GM19372 (cell line): ENCODE measurements at regions not wholly inside any gene's neighbourhood (a gene's known extent, or its start where the extent isn't known, plus 50 kb on each side); places are given as distances from the start of the nearest gene placed in this dataset.
"Not testable (repeated sequence)": the region's sequence is repeated elsewhere in the genome, so short reads cannot be mapped to it uniquely, and the experiment has no call there.

ENCODE experiments used
- ATAC-seq: cut with Tn5 transposase; IDR thresholded peaks from one replicate; pipeline ENCODE4 v1.9.1; 2021; ENCODE audit warnings: mild to moderate bottlenecking, low read depth, moderate library complexity; ENCODE audit not compliant: unreplicated experiment

GRCh38 chr9:102416251-102416650, 578.9 kb upstream of the CYLC2 start:
- ATAC-seq: not testable (repeated sequence)

GRCh38 chr9:102405218-102405867, 589.8 kb upstream of the CYLC2 start:
- ATAC-seq: no peak

GRCh38 chr9:102403514-102403913, 591.6 kb upstream of the CYLC2 start:
- no peak for ATAC-seq

GRCh38 chr9:102398205-102398604, 596.9 kb upstream of the CYLC2 start:
- no peak for ATAC-seq

- not testable (repeated sequence) for ATAC-seq
Measured at GRCh38 chr9:102385620-102386019, 609.5 kb upstream of the CYLC2 start.

GRCh38 chr9:102362470-102363132, 624.2 kb upstream of the GRIN3A start:
- no peak for ATAC-seq

GRCh38 chr9:102360846-102361245, 622.4 kb upstream of the GRIN3A start:
- no peak for ATAC-seq

GRCh38 chr9:102355982-102356381, 617.5 kb upstream of the GRIN3A start:
- ATAC-seq: no peak

GRCh38 chr9:102354041-102354440, 615.6 kb upstream of the GRIN3A start:
- ATAC-seq: no peak

GRCh38 chr9:102337471-102337870, 599.0 kb upstream of the GRIN3A start:
- ATAC-seq: not testable (repeated sequence)

- no peak for ATAC-seq
Measured at GRCh38 chr9:102309379-102309778, 570.9 kb upstream of the GRIN3A start.

GRCh38 chr9:102295188-102295587, 556.7 kb upstream of the GRIN3A start:
- ATAC-seq: no peak

GRCh38 chr9:102273952-102274351, 535.5 kb upstream of the GRIN3A start:
- no peak for ATAC-seq

GRCh38 chr9:102253099-102253498, 514.7 kb upstream of the GRIN3A start:
- ATAC-seq: no peak

GRCh38 chr9:102244916-102245315, 506.5 kb upstream of the GRIN3A start:
- ATAC-seq: no peak

- ATAC-seq: no peak
Measured at GRCh38 chr9:102237520-102237919, 499.1 kb upstream of the GRIN3A start.

GRCh38 chr9:102237094-102237493, 498.6 kb upstream of the GRIN3A start:
- ATAC-seq: no peak

GRCh38 chr9:102227416-102227815, 489.0 kb upstream of the GRIN3A start:
- ATAC-seq: not testable (repeated sequence)

GRCh38 chr9:102225841-102226441, 487.5 kb upstream of the GRIN3A start:
- ATAC-seq: no peak

- ATAC-seq: not testable (repeated sequence)
Measured at GRCh38 chr9:102223320-102224136, 485.1 kb upstream of the GRIN3A start.

- no peak for ATAC-seq
Measured at GRCh38 chr9:102209176-102209575, 470.7 kb upstream of the GRIN3A start.
